GM19397 (cell line): ENCODE measurements at regions not wholly inside any gene's neighbourhood (a gene's known extent, or its start where the extent isn't known, plus 50 kb on each side); places are given as distances from the start of the nearest gene placed in this dataset.

Source experiments
- ATAC-seq: cut with Tn5 transposase; IDR thresholded peaks from one replicate; pipeline ENCODE4 v1.9.1; 2021; ENCODE audit warnings: mild to moderate bottlenecking, moderate library complexity; ENCODE audit not compliant: unreplicated experiment

GRCh38 chr4:180861651-180862050 is 1381.6 kb upstream of the TENM3 start:
- no peak for ATAC-seq

- ATAC-seq: no peak
Measured at GRCh38 chr4:180866933-180867643, 1376.1 kb upstream of the TENM3 start.

DNA sequence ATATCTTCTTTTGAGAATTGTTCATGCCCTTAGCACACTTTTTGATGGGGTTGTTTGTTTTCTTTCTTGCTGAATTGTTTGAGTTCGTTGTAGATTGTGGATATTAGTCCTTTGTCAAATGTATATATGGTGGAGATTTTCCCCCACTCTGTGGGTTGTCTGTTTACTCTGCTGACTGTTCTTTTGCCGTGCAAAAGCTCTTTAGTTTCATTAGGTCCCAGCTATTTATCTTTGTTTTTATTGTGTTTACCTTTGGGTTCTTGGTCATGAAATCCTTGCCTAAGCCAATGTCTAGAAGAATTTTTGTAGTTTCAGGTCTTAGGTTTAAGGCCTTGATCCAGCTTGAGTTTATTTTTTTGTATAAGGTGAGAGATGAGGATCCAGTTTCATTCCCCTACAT is 1372.6 kb upstream of the TENM3 start:
- ATAC-seq: no peak

- no peak for ATAC-seq
Measured at GRCh38 chr4:180898305-180898704, 1344.9 kb upstream of the TENM3 start.

DNA sequence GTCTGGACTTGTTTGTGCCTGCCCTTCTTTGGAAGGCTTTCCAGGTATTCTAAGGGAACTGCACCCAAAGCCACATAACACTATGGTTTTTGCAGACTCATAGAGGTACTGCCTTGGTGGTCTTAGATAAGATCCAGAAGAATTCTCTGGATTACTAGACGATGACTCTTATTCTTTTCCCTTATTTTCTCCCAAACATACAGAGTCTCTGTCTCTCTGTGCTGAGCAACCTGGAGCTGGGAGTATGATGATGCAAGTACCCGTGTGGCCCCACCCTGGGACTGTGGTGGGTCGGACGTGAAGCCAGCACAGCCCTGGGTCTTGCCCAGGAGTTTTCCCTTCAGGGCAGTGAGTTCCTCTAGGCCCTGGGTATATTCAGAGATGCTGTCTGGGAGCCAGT is 1342.4 kb upstream of the TENM3 start:
- ATAC-seq: no peak

GRCh38 chr4:180909279-180909678 is 1333.9 kb upstream of the TENM3 start:
- no peak for ATAC-seq

DNA sequence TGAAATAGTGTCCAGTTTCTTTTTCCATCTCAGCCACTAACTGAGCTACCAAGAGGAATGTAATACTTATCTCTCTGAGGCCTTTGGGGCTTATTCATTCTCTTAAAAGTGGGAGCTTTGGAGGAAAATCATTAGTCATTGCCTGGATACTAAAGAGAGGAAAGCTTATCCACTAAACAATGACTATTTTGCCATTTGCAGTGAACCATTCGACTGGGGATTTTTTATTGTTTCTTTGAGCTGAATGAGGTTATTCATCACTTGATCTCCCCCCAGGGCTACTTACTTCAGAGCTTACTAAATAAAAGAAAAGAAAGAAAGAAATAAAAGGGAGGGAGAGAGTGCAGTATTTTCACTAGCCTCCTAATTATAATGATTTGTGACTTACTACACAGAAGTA is 1329.5 kb upstream of the TENM3 start:
- no peak for ATAC-seq

- ATAC-seq: no peak
Measured at GRCh38 chr4:180923486-180923885, 1319.7 kb upstream of the TENM3 start.

GRCh38 chr4:180925805-180926204 is 1317.4 kb upstream of the TENM3 start:
- ATAC-seq: no peak

- ATAC-seq: no peak
Measured at GRCh38 chr4:180926277-180926676, 1316.9 kb upstream of the TENM3 start.

- ATAC-seq: no peak
Measured at GRCh38 chr4:180932370-180933001, 1310.7 kb upstream of the TENM3 start.

GRCh38 chr4:180937083-180937482 is 1306.1 kb upstream of the TENM3 start:
- no peak for ATAC-seq

DNA sequence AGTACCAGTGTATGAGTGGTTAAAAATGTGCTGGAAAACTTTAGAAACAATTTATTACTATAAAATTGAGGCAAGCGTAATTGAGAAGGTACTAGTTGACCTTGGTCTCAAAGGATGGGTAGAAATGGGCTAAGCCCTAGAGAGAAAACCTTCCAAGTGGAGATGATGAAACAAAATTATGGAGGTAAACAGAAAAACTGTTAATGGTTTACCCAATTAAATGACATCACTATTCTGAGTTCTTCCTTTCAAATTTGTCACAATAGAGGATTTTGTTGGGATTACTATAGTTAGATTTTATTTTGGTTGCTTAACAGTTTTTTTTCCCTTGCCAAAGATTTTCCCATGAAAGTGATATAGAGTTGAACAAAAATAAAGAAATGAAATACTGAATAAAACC is 1302.5 kb upstream of the TENM3 start:
- no peak for ATAC-seq

DNA sequence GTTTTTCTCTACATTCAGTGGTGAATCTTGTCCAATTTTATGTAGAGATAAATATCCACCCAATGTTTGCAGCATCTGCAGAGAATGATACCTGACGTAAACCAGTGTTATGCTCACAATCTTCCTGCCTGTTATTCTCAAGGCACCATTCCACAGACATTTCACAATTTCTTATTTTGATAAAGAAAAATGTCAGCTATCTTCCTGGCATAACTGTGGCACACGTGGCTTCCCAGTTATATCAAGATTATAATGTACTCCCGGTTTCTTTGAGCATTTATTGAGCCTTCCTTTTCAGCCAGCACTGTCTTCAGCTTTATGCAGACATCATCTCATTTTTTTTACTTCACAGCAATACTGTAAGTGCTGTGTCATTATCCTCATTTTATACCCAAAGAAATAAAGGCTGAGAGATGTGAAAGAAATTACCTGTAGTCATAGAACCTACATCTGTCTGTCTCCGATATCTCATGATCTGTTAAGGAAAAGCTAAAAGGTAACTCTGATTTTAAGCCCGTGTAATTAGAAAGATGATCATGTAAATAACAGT is 1300.8 kb upstream of the TENM3 start:
- no peak for ATAC-seq

- ATAC-seq: no peak
Measured at GRCh38 chr4:180946188-180946587, 1297.0 kb upstream of the TENM3 start.

GRCh38 chr4:180947425-180947824 is 1295.8 kb upstream of the TENM3 start:
- no peak for ATAC-seq

DNA sequence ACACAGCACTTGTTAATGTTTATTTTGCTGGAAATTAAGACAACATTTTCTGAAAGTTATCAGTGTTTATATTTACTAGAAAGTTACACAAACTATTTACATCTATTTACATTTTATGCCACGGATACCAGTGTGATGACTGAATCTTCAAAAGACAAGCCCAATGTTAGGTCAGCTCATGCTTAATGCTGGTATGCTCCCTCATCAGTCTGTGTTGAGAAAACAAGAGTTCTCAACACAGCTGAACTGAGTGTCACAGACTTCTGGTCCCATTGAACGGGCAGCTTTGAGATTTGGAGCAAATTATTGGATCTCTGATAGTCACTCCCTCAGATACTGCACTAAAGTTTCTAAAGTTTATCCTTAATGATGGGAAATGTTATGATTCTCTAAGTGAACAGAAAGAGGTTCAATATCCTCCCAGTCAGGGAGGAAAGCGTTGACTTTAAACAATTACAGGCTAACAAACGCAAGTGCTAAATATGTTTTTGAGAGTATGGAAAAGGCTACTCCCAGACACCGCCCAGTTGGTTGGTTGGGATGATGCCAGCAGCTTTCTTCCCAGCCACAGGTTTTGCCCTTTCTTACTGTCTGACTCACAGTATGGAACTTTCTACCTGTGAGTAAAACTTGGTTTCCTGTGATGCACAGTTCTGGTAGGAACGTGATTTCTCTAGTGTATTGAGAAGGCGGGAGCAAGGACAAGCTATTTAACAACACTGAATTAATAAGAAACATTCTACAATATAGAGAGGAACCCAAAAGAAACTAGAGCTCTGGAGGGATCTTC is 1293.6 kb upstream of the TENM3 start:
- no peak for ATAC-seq

DNA sequence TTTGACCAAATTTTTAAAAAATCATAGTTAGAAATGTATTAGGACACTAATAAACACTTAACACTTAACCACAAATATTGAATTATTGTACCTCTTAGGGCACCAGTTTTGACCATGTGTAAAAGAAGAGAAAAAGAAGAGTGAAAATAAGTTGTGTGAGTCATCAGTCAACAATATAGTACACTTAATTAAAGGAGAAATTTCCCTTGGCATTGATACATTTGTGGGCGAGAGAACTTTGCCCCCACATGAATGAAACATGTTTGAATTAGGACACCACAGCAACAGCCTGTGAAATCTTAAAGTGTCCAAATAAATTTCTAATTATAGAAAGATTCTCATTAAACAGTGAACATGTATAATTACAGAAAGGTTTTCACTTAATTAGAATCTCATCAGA is 1292.8 kb upstream of the TENM3 start:
- ATAC-seq: no peak

GRCh38 chr4:180951312-180951711 is 1291.9 kb upstream of the TENM3 start:
- ATAC-seq: no peak

GRCh38 chr4:180953572-180953971 is 1289.6 kb upstream of the TENM3 start:
- no peak for ATAC-seq

DNA sequence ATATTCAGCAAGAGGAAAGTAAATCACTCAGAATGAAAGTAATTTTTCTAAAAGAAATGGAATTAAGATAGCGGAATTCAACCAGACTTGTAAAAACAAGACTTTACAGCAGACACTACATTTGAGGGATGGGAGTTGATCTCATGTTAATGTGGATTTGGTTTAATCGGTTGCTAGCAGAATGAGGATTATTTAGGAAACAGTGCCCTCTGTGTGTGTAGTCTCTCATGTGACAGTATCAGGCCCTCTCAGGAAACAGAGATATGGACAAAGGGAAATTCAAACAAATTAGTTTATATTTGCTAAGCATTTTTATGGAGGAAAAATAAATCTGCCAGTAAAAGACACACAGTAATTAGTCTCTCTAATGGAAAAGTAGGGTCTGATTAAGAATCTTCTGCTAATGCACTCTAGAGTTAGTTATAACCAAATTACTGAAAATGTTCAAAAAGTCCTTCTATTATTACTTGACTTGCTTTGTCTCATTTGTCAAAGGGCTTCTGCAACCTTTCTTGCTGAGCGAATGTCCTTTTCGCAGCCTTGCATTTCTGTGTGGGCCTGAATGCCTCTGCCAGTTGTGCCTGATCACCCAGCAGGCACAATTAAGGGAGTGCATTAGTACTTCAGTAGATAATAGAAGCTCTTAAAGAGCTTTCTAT is 1282.3 kb upstream of the TENM3 start:
- ATAC-seq: no peak
